GM23338 (cell line): ENCODE measurements at regions not wholly inside any gene's neighbourhood (a gene's known extent, or its start where the extent isn't known, plus 50 kb on each side); places are given as distances from the start of the nearest gene placed in this dataset.

Experiments used
- ATAC-seq: fragments of 200-7000 bp; cut with Tn5 transposase; 3 replicates; pipeline ENCODE4 v1.9.1; 2020
- DNase-seq: peaks from one replicate; pipeline ENCODE4 v3.0.0-alpha.2; 2015; ENCODE audit warnings: low spot score
- H2AFZ ChIP-seq: fragments of 200-600 bp; sonication (generic); 2 replicates; pipeline ENCODE4 v1.8.0; 2016; ENCODE audit warnings: antibody characterized with exemption, mild to moderate bottlenecking, moderate library complexity
- H3F3A ChIP-seq: fragments of 200-600 bp; sonication (generic); replicated peaks from 2 replicates; pipeline ENCODE4 v1.8.0; 2017; ENCODE audit warnings: antibody characterized with exemption, mixed run types, low read depth
- H3K27ac ChIP-seq: fragments of 200-600 bp; sonication (generic); 2 replicates; pipeline ENCODE4 v1.6.1; 2016; ENCODE audit warnings: low read depth
- H3K27me3 ChIP-seq: fragments of 200-600 bp; sonication (generic); 2 replicates; pipeline ENCODE4 v1.8.0; 2016; ENCODE audit warnings: mild to moderate bottlenecking, mixed run types, moderate library complexity; ENCODE audit not compliant: insufficient read depth
- H3K36me3 ChIP-seq: fragments of 200-600 bp; sonication (generic); 2 replicates; pipeline ENCODE4 v1.8.0; 2016; ENCODE audit warnings: mild to moderate bottlenecking; ENCODE audit not compliant: insufficient read depth
- H3K4me1 ChIP-seq: fragments of 200-600 bp; sonication (generic); 2 replicates; pipeline ENCODE4 v1.8.0; 2016; ENCODE audit warnings: mild to moderate bottlenecking, moderate library complexity; ENCODE audit not compliant: insufficient read depth
- H3K4me2 ChIP-seq: fragments of 200-600 bp; sonication (generic); 2 replicates; pipeline ENCODE4 v1.7.1; 2017; ENCODE audit warnings: mixed run types
- H3K4me3 ChIP-seq: fragments of 200-600 bp; sonication (generic); 2 replicates; pipeline ENCODE4 v1.6.1; 2016; ENCODE audit warnings: mixed run types
- H3K79me2 ChIP-seq: fragments of 200-600 bp; sonication (generic); replicated peaks from 2 replicates; pipeline ENCODE4 v1.8.0; 2017; ENCODE audit warnings: mild to moderate bottlenecking; ENCODE audit not compliant: insufficient read depth
- H3K9me2 ChIP-seq: fragments of 200-600 bp; sonication (generic); 2 replicates; pipeline ENCODE4 v1.8.0; 2017; ENCODE audit not compliant: insufficient read depth
- H4K20me1 ChIP-seq: fragments of 200-600 bp; sonication (generic); replicated peaks from 2 replicates; pipeline ENCODE4 v1.8.0; 2017; ENCODE audit warnings: mild to moderate bottlenecking; ENCODE audit not compliant: insufficient read depth
- H3K27ac Mint-ChIP-seq: 2 replicates; pipeline ENCODE4 v1.8.0; 2020; ENCODE audit warnings: inconsistent platforms, mild to moderate bottlenecking, moderate library complexity, mixed read lengths
- H3K27me3 Mint-ChIP-seq: 3 replicates; pipeline ENCODE4 v1.8.0; 2022; ENCODE audit warnings: low read depth, mild to moderate bottlenecking, moderate library complexity, mixed read lengths, inconsistent platforms; ENCODE audit not compliant: insufficient read depth, poor library complexity
- H3K36me3 Mint-ChIP-seq: 3 replicates; pipeline ENCODE4 v1.8.0; 2021; ENCODE audit warnings: low read depth, mild to moderate bottlenecking, inconsistent platforms, moderate library complexity, mixed read lengths
- H3K4me1 Mint-ChIP-seq: 3 replicates; pipeline ENCODE4 v1.8.0; 2020; ENCODE audit warnings: mild to moderate bottlenecking, inconsistent platforms, mixed read lengths
- H3K4me3 Mint-ChIP-seq: 3 replicates; pipeline ENCODE4 v1.8.0; 2021; ENCODE audit warnings: moderate library complexity, mild to moderate bottlenecking, inconsistent platforms, mixed read lengths
- H3K9me3 Mint-ChIP-seq: 3 replicates; pipeline ENCODE4 v1.8.0; 2020; ENCODE audit warnings: moderate library complexity, mild to moderate bottlenecking, inconsistent platforms, mixed read lengths
- CREB1 ChIP-seq: fragments of 250-450 bp; sonication (Bioruptor Pico); IDR thresholded peaks from 2 replicates; pipeline ENCODE4 v1.5.0; 2020; ENCODE audit warnings: low read depth, mild to moderate bottlenecking, moderate library complexity
- ETS1 ChIP-seq: IDR thresholded peaks from 2 replicates; pipeline ENCODE4 v1.6.1; 2016; ENCODE audit warnings: antibody characterized with exemption
- EZH2 ChIP-seq: fragments of 200-600 bp; sonication (generic); IDR thresholded peaks from one replicate; pipeline ENCODE4 v1.8.0; 2017; ENCODE audit warnings: antibody characterized with exemption, mild to moderate bottlenecking, low read depth; ENCODE audit not compliant: unreplicated experiment
- EZH2phosphoT487 ChIP-seq: fragments of 200-600 bp; sonication (generic); IDR thresholded peaks from one replicate; pipeline ENCODE4 v1.8.1; 2018; ENCODE audit warnings: antibody characterized with exemption; ENCODE audit not compliant: unreplicated experiment
- NANOG ChIP-seq: IDR thresholded peaks from 2 replicates; pipeline ENCODE4 v1.6.1; 2016; ENCODE audit warnings: antibody characterized with exemption, borderline replicate concordance
- POLR2AphosphoS5 ChIP-seq: IDR thresholded peaks from 2 replicates; pipeline ENCODE4 v1.6.1; 2016; ENCODE audit warnings: antibody characterized with exemption, low read depth
- STAT1 ChIP-seq: IDR thresholded peaks from one replicate; pipeline ENCODE4 v1.6.1; 2016; ENCODE audit warnings: antibody characterized with exemption; ENCODE audit not compliant: unreplicated experiment
- ZNF331 ChIP-seq: fragments of 250-450 bp; sonication (Bioruptor Pico); IDR thresholded peaks from 2 replicates; pipeline ENCODE4 v1.5.0; 2020; ENCODE audit warnings: low read depth, mild to moderate bottlenecking, moderate library complexity
- ZNF462 ChIP-seq: fragments of 250-450 bp; sonication (Bioruptor Pico); IDR thresholded peaks from 2 replicates; pipeline ENCODE4 v1.5.0; 2020; ENCODE audit warnings: mild to moderate bottlenecking, moderate library complexity

GRCh38 chr5:98110791-98111190, 662.7 kb upstream of the RGMB start (continued):
- no peak for TF ChIP-seq ZNF462 (CRISPR knock-in tag)
- no peak for TF ChIP-seq ZNF331
- no peak for TF ChIP-seq ETS1
- no peak for TF ChIP-seq POLR2AphosphoS5
- TF ChIP-seq EZH2 = no peak
- no peak for TF ChIP-seq EZH2phosphoT487
- TF ChIP-seq STAT1 = no peak
- no peak for TF ChIP-seq CREB1 (CRISPR knock-in tag)

- Mint-ChIP-seq H3K4me3 (no peak overlapping the region), H3K27ac (no peak overlapping the region), H3K27me3 (peaks cover 2% of the 10 kb centered on the region), H3K36me3 (peaks cover 13% of the 10 kb centered on the region; the same call in 2 of the 3 replicates), H3K9me3 (peaks cover 31% of the 10 kb centered on the region), H3K4me1 (no peaks in the 10 kb centered on the region)
- no peaks in the 10 kb centered on the region for H3K9me2 ChIP-seq
- ATAC-seq = peak; percentile 50; the same call in 2 of the 3 replicates
- H2AFZ ChIP-seq = no peak overlapping the region
- no peak overlapping the region for H3K27ac ChIP-seq
- H3K4me2 ChIP-seq = no peak overlapping the region
- no peak overlapping the region for H3K4me3 ChIP-seq
- H3K27me3 ChIP-seq = no peaks in the 10 kb centered on the region
- DNase-seq = peak; percentile 13
- H3F3A ChIP-seq = no peaks in the 10 kb centered on the region
- H3K4me1 ChIP-seq = no peaks in the 10 kb centered on the region
- H3K36me3 ChIP-seq = no peaks in the 10 kb centered on the region
- no peaks in the 10 kb centered on the region for H3K79me2 ChIP-seq
- no peaks in the 10 kb centered on the region for H4K20me1 ChIP-seq
- TF ChIP-seq ZNF462 (CRISPR knock-in tag) = no peak
- no peak for TF ChIP-seq NANOG
Observed at GRCh38 chr5:98111686-98112085, 661.8 kb upstream of the RGMB start.
